ENCODE measurements at regions not wholly inside any gene's neighbourhood (a gene's known extent, or its start where the extent isn't known, plus 50 kb on each side); places are given as distances from the start of the nearest gene placed in this dataset.
A peak's percentile ranks its signal among the peaks of the same experiment; 100 is the strongest.
"Not testable (repeated sequence)": the region's sequence is repeated elsewhere in the genome, so short reads cannot be mapped to it uniquely, and the experiment has no call there.

DNA sequence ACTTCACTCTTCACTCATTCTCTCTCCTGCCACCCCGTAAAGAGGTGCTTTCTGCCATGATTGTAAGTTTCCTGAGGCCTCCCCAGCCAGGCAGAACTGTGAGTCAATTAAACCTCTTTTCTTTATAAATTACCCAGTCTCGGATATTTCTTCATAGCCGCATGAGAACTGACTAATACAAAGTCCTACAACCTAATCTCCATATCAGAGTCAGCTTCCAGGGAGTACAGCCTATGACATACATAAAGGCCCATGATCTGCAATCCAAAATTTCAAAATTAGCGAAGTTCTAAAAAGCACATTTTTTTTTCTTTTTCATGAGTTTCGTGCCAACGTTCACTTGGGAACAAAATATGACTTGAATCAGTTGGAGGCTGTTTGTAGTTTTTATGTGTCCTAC is 256.9 kb upstream of the DUSP10 start:
- CTCF ChIA-PET = no interaction called here
- POLR2A ChIA-PET (ENCODE audit: unreplicated experiment) = no interaction called here

GRCh38 chr1:221998186-221998612 is 256.3 kb upstream of the DUSP10 start:
- H3K4me1 ChIP-seq (ENCODE audit: insufficient read depth, low read length) = peaks cover 3% of the 10 kb centered on the region; the same call in 1 of the 2 replicates
- no peaks in the 10 kb centered on the region for H3K9me2 ChIP-seq (replicated peaks; ENCODE audit: low read length)
- no peak overlapping the region for H3K4me2 ChIP-seq (ENCODE audit: low read length)
- no peak overlapping the region for H3K27ac ChIP-seq (ENCODE audit: low read length)
- intact Hi-C loops (cut with micrococcal nuclease) = no loop called here
- no peak overlapping the region for H3K4me3 ChIP-seq (ENCODE audit: low read length)
- ChIA-PET POLR2A (ENCODE audit: unreplicated experiment) (no interaction called here), CTCF (no interaction called here)
- no peaks in the 10 kb centered on the region for H3K36me3 ChIP-seq (ENCODE audit: low read depth, low read length)
- H4K20me1 ChIP-seq (ENCODE audit: low read length) = no peaks in the 10 kb centered on the region
- no peaks in the 10 kb centered on the region for H3K79me2 ChIP-seq (ENCODE audit: low read length)
- DNase-seq (no peak), ATAC-seq (no peak)
- no TSS peak for BruUV-seq (replicated peaks)
- no peaks in the 10 kb centered on the region for H3F3A ChIP-seq (ENCODE audit: low read length, unreplicated experiment)
- no peaks in the 10 kb centered on the region for H3K27me3 ChIP-seq (ENCODE audit: low read length)
- H3K9ac ChIP-seq (ENCODE audit: low read length) = no peak overlapping the region
- H2AFZ ChIP-seq (ENCODE audit: low read length) = no peak overlapping the region
- TF ChIP-seq EZH2phosphoT487 (IDR thresholded peaks at IDR 0.05; ENCODE audit: borderline replicate concordance, low read length) = no peak
- TF ChIP-seq EZH2 (IDR thresholded peaks at IDR 0.05; ENCODE audit: low read length, unreplicated experiment) = no peak
- TF ChIP-seq, protein P1, sequence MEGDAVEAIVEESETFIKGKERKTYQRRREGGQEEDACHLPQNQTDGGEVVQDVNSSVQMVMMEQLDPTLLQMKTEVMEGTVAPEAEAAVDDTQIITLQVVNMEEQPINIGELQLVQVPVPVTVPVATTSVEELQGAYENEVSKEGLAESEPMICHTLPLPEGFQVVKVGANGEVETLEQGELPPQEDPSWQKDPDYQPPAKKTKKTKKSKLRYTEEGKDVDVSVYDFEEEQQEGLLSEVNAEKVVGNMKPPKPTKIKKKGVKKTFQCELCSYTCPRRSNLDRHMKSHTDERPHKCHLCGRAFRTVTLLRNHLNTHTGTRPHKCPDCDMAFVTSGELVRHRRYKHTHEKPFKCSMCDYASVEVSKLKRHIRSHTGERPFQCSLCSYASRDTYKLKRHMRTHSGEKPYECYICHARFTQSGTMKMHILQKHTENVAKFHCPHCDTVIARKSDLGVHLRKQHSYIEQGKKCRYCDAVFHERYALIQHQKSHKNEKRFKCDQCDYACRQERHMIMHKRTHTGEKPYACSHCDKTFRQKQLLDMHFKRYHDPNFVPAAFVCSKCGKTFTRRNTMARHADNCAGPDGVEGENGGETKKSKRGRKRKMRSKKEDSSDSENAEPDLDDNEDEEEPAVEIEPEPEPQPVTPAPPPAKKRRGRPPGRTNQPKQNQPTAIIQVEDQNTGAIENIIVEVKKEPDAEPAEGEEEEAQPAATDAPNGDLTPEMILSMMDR (conservative IDR thresholded peaks at IDR 0.05; ENCODE audit: low read depth, low read length) = no peak
- no peaks in the 10 kb centered on the region for H3K9me3 ChIP-seq (ENCODE audit: low read length)

More for the DNA sequence above, 256.9 kb upstream of the DUSP10 start:
- ATAC-seq (no peak), DNase-seq (no peak)
- H3K9me3 ChIP-seq (ENCODE audit: low read length) = no peaks in the 10 kb centered on the region
- H3K4me1 ChIP-seq (ENCODE audit: insufficient read depth, low read length) = peaks cover 3% of the 10 kb centered on the region; the same call in 1 of the 2 replicates
- H3K9me2 ChIP-seq (replicated peaks; ENCODE audit: low read length) = no peaks in the 10 kb centered on the region
- no peak overlapping the region for H2AFZ ChIP-seq (ENCODE audit: low read length)
- H3K27ac ChIP-seq (ENCODE audit: low read length) = no peak overlapping the region
- no peaks in the 10 kb centered on the region for H3K27me3 ChIP-seq (ENCODE audit: low read length)
- H3F3A ChIP-seq (ENCODE audit: low read length, unreplicated experiment) = no peaks in the 10 kb centered on the region
- TF ChIP-seq, protein P1 (conservative IDR thresholded peaks at IDR 0.05; ENCODE audit: low read depth, low read length) = no peak
- TF ChIP-seq EZH2 (IDR thresholded peaks at IDR 0.05; ENCODE audit: low read length, unreplicated experiment) (no peak), EZH2phosphoT487 (IDR thresholded peaks at IDR 0.05; ENCODE audit: borderline replicate concordance, low read length) (no peak)
- H3K4me2 ChIP-seq (ENCODE audit: low read length) = no peak overlapping the region
- H3K36me3 ChIP-seq (ENCODE audit: low read depth, low read length) = no peaks in the 10 kb centered on the region
- no peaks in the 10 kb centered on the region for H3K79me2 ChIP-seq (ENCODE audit: low read length)
- no TSS peak for BruUV-seq (replicated peaks)
- intact Hi-C loops (cut with micrococcal nuclease) = no loop called here
- no peaks in the 10 kb centered on the region for H4K20me1 ChIP-seq (ENCODE audit: low read length)
- no peak overlapping the region for H3K4me3 ChIP-seq (ENCODE audit: low read length)
- no peak overlapping the region for H3K9ac ChIP-seq (ENCODE audit: low read length)

- H3K27me3 ChIP-seq (ENCODE audit: low read length); H3K9ac ChIP-seq (ENCODE audit: low read length); H3F3A ChIP-seq (ENCODE audit: low read length, unreplicated experiment); H3K27ac ChIP-seq (ENCODE audit: low read length); intact Hi-C loops (cut with micrococcal nuclease); H3K9me3 ChIP-seq (ENCODE audit: low read length); BruUV-seq (replicated peaks); H3K9me2 ChIP-seq (replicated peaks; ENCODE audit: low read length); H3K4me3 ChIP-seq (ENCODE audit: low read length); H3K4me1 ChIP-seq (ENCODE audit: insufficient read depth, low read length); H3K4me2 ChIP-seq (ENCODE audit: low read length); POLR2A ChIA-PET (ENCODE audit: unreplicated experiment); H2AFZ ChIP-seq (ENCODE audit: low read length); CTCF ChIA-PET; H4K20me1 ChIP-seq (ENCODE audit: low read length); H3K36me3 ChIP-seq (ENCODE audit: low read depth, low read length); H3K79me2 ChIP-seq (ENCODE audit: low read length): not testable (repeated sequence)
- peak; percentile 78 for ATAC-seq
- peak; percentile 68 for DNase-seq
Measured at GRCh38 chr1:221997012-221997411, 255.1 kb upstream of the DUSP10 start.

Data from PC-3 (cell line).